Trophoblast cell (in vitro differentiated cells and primary cell): ENCODE measurements at regions not wholly inside any gene's neighbourhood (a gene's known extent, or its start where the extent isn't known, plus 50 kb on each side); places are given as distances from the start of the nearest gene placed in this dataset.

Experiments used
- DNase-seq, 2 donors: peaks; one replicate each; pipeline ENCODE4 v3.0.0-alpha.2; 2016
- H2AFZ ChIP-seq: 2 replicates; pipeline ENCODE4 v1.6.1; 2013; ENCODE audit warnings: low read length, moderate library complexity, mild to moderate bottlenecking; ENCODE audit not compliant: insufficient read depth, poor library complexity
- H2AK5ac ChIP-seq: 2 replicates; pipeline ENCODE4 v1.6.1; 2013; ENCODE audit warnings: mild to moderate bottlenecking, low read length
- H2BK120ac ChIP-seq: 2 replicates; pipeline ENCODE4 v1.6.1; 2013; ENCODE audit warnings: low read length, mild to moderate bottlenecking, moderate library complexity; ENCODE audit not compliant: insufficient read depth, poor library complexity
- H2BK12ac ChIP-seq: 2 replicates; pipeline ENCODE4 v1.6.1; 2013; ENCODE audit warnings: mild to moderate bottlenecking, low read length, moderate library complexity
- H2BK5ac ChIP-seq: 2 replicates; pipeline ENCODE4 v1.6.1; 2013; ENCODE audit warnings: low read length, low read depth, moderate library complexity, mild to moderate bottlenecking; ENCODE audit not compliant: poor library complexity
- H3K14ac ChIP-seq: 2 replicates; pipeline ENCODE4 v1.6.1; 2013; ENCODE audit warnings: mild to moderate bottlenecking, low read length
- H3K18ac ChIP-seq: 2 replicates; pipeline ENCODE4 v1.6.1; 2013; ENCODE audit warnings: mild to moderate bottlenecking, low read length
- H3K23ac ChIP-seq: 2 replicates; pipeline ENCODE4 v1.6.1; 2013; ENCODE audit warnings: low read length
- H3K27ac ChIP-seq: 2 replicates; pipeline ENCODE4 v1.5.1; 2013; ENCODE audit warnings: low read depth, mild to moderate bottlenecking, inconsistent platforms, low read length, moderate library complexity
- H3K27me3 ChIP-seq: 2 replicates; pipeline ENCODE4 v1.6.1; 2013; ENCODE audit warnings: inconsistent platforms, mild to moderate bottlenecking, low read length, moderate library complexity; ENCODE audit not compliant: insufficient read depth
- H3K36me3 ChIP-seq, 2 experiments: 1 replicate in 1 of 2; 2 replicates in 1 of 2; pipeline ENCODE4 v1.6.1; 2013; ENCODE audit warnings: low read length in 2 of 2, mild to moderate bottlenecking in 2 of 2, moderate library complexity in 1 of 2; ENCODE audit not compliant: insufficient read depth in 2 of 2, control insufficient read depth in 1 of 2
- H3K4ac ChIP-seq: 2 replicates; pipeline ENCODE4 v1.6.1; 2013; ENCODE audit warnings: low read depth, mild to moderate bottlenecking, low read length, moderate library complexity
- H3K4me1 ChIP-seq, 2 experiments: 1 replicate in 1 of 2; 2 replicates in 1 of 2; pipeline ENCODE4 v1.6.1; 2013; ENCODE audit warnings: low read length in 2 of 2, mild to moderate bottlenecking in 2 of 2, moderate library complexity in 1 of 2; ENCODE audit not compliant: insufficient read depth in 2 of 2, control insufficient read depth in 1 of 2
- H3K4me2 ChIP-seq: 2 replicates; pipeline ENCODE4 v1.6.1; 2013; ENCODE audit warnings: inconsistent platforms, mild to moderate bottlenecking, low read length, moderate library complexity
- H3K4me3 ChIP-seq: 2 replicates; pipeline ENCODE4 v1.5.1; 2013; ENCODE audit warnings: mild to moderate bottlenecking, low read depth, low read length, inconsistent platforms
- H3K79me1 ChIP-seq: one replicate; pipeline ENCODE4 v1.6.1; 2013; ENCODE audit warnings: low read length
- H3K79me2 ChIP-seq: 2 replicates; pipeline ENCODE4 v1.6.1; 2013; ENCODE audit warnings: low read length, mild to moderate bottlenecking; ENCODE audit not compliant: control insufficient read depth, insufficient read depth, poor library complexity
- H3K9ac ChIP-seq: 2 replicates; pipeline ENCODE4 v1.6.1; 2013; ENCODE audit warnings: mild to moderate bottlenecking, low read length
- H3K9me3 ChIP-seq: 2 replicates; pipeline ENCODE4 v1.6.1; 2013; ENCODE audit warnings: low read depth, mild to moderate bottlenecking, control low read depth, inconsistent platforms, low read length; ENCODE audit not compliant: insufficient read depth
- H4K12ac ChIP-seq: 2 replicates; pipeline ENCODE4 v1.6.1; 2013; ENCODE audit warnings: low read depth, mild to moderate bottlenecking, low read length, moderate library complexity
- H4K8ac ChIP-seq: 2 replicates; pipeline ENCODE4 v1.6.1; 2013; ENCODE audit warnings: low read depth, mild to moderate bottlenecking, low read length, moderate library complexity
- H4K91ac ChIP-seq: one replicate; pipeline ENCODE4 v1.6.1; 2013; ENCODE audit warnings: low read depth, mild to moderate bottlenecking, low read length, moderate library complexity
- WGBS: extraction: QIAGEN DNeasy Blood & Tissue Kit; methylation state at CpG from one replicate; pipeline ENCODE4 v1.1.7; 2013; ENCODE audit warnings: missing lambda C conversion rate; ENCODE audit not compliant: insufficient read length, insufficient coverage; ENCODE audit errors: extremely low coverage; 5-methylcytosine and 5-hydroxymethylcytosine counted together

GRCh38 chr10:52442576-52442975 is 128.5 kb downstream of the DKK1 start:
- Histone ChIP-seq H3K23ac (no peak overlapping the region), H4K91ac (no peak overlapping the region)

GRCh38 chr10:52443419-52444388 is 129.6 kb downstream of the DKK1 start:
- Histone ChIP-seq H4K12ac (no peak overlapping the region), H3K23ac (no peak overlapping the region), H2BK12ac (no peak overlapping the region), H3K36me3 (no peaks in the 10 kb centered on the region), H2AK5ac (no peak overlapping the region), H3K9ac (no peak overlapping the region), H2AFZ (no peak overlapping the region), H3K9me3 (no peaks in the 10 kb centered on the region), H2BK5ac (no peak overlapping the region), H3K14ac (no peak overlapping the region), H3K79me1 (no peaks in the 10 kb centered on the region), H4K91ac (no peak overlapping the region), H2BK120ac (no peak overlapping the region), H3K4me2 (no peak overlapping the region), H3K4ac (no peak overlapping the region), H3K27me3 (no peaks in the 10 kb centered on the region), H3K27ac (no peak overlapping the region), H4K8ac (no peak overlapping the region), H3K4me1 (no peaks in the 10 kb centered on the region), H3K79me2 (no peaks in the 10 kb centered on the region), H3K4me3 (no peak overlapping the region), H3K18ac (no peak overlapping the region)
- DNase-seq: peak in 1 of 2 donors; percentile 25
- no CpG with 5 or more reads among the region's 3 CpGs for WGBS

More at GRCh38 chr10:52442576-52442975, 128.5 kb downstream of the DKK1 start:
- no peak overlapping the region for H3K4me3 ChIP-seq
- no peak overlapping the region for H2BK12ac ChIP-seq
- no peak overlapping the region for H2BK120ac ChIP-seq
- H4K12ac ChIP-seq: no peak overlapping the region
- no peak overlapping the region for H3K14ac ChIP-seq
- H4K8ac ChIP-seq: no peak overlapping the region
- no peak overlapping the region for H3K18ac ChIP-seq
- H3K4ac ChIP-seq: no peak overlapping the region
- H3K4me2 ChIP-seq: no peak overlapping the region
- no peak overlapping the region for H2AFZ ChIP-seq
- H2AK5ac ChIP-seq: no peak overlapping the region
- DNase-seq: no peak
- no peaks in the 10 kb centered on the region for H3K4me1 ChIP-seq
- no peaks in the 10 kb centered on the region for H3K79me2 ChIP-seq
- H2BK5ac ChIP-seq: no peak overlapping the region
- H3K27ac ChIP-seq: no peak overlapping the region
- no peaks in the 10 kb centered on the region for H3K9me3 ChIP-seq
- no peak overlapping the region for H3K9ac ChIP-seq
- H3K79me1 ChIP-seq: no peaks in the 10 kb centered on the region
- no peaks in the 10 kb centered on the region for H3K27me3 ChIP-seq
- no peaks in the 10 kb centered on the region for H3K36me3 ChIP-seq

GRCh38 chr10:52446391-52446790 is 132.3 kb downstream of the DKK1 start:
- H3K14ac ChIP-seq: no peak overlapping the region

GRCh38 chr10:52447931-52448353 is 133.9 kb downstream of the DKK1 start:
- Histone ChIP-seq H2BK5ac (no peak overlapping the region), H3K14ac (no peak overlapping the region), H4K8ac (no peak overlapping the region), H3K27me3 (no peaks in the 10 kb centered on the region), H3K4me2 (no peak overlapping the region), H3K23ac (no peak overlapping the region), H3K36me3 (no peaks in the 10 kb centered on the region), H3K4ac (no peak overlapping the region), H2BK12ac (no peak overlapping the region), H3K79me2 (no peaks in the 10 kb centered on the region), H3K4me3 (no peak overlapping the region), H4K91ac (no peak overlapping the region), H4K12ac (no peak overlapping the region), H2BK120ac (no peak overlapping the region), H2AFZ (no peak overlapping the region), H3K79me1 (no peaks in the 10 kb centered on the region), H3K18ac (no peak overlapping the region), H3K9me3 (no peaks in the 10 kb centered on the region), H3K4me1 (no peaks in the 10 kb centered on the region), H3K27ac (no peak overlapping the region), H2AK5ac (no peak overlapping the region), H3K9ac (no peak overlapping the region)
- DNase-seq: no peak

More at GRCh38 chr10:52446391-52446790, 132.3 kb downstream of the DKK1 start:
- Histone ChIP-seq H3K4me1 (no peaks in the 10 kb centered on the region), H4K8ac (no peak overlapping the region), H2BK120ac (no peak overlapping the region), H3K27ac (no peak overlapping the region), H3K18ac (no peak overlapping the region), H2AFZ (no peak overlapping the region), H2BK12ac (no peak overlapping the region), H3K9ac (no peak overlapping the region), H3K27me3 (no peaks in the 10 kb centered on the region), H2BK5ac (no peak overlapping the region), H3K36me3 (no peaks in the 10 kb centered on the region), H3K4me2 (no peak overlapping the region), H4K12ac (no peak overlapping the region), H3K4me3 (no peak overlapping the region), H2AK5ac (no peak overlapping the region), H3K79me2 (no peaks in the 10 kb centered on the region), H3K9me3 (no peaks in the 10 kb centered on the region), H3K23ac (no peak overlapping the region), H3K79me1 (no peaks in the 10 kb centered on the region), H4K91ac (no peak overlapping the region), H3K4ac (no peak overlapping the region)
- whole genome bisulfite sequencing: no CpG with 5 or more reads among the region's 5 CpGs
- no peak for DNase-seq
